ENCODE measurements at regions not wholly inside any gene's neighbourhood (a gene's known extent, or its start where the extent isn't known, plus 50 kb on each side); places are given as distances from the start of the nearest gene placed in this dataset.

DNA sequence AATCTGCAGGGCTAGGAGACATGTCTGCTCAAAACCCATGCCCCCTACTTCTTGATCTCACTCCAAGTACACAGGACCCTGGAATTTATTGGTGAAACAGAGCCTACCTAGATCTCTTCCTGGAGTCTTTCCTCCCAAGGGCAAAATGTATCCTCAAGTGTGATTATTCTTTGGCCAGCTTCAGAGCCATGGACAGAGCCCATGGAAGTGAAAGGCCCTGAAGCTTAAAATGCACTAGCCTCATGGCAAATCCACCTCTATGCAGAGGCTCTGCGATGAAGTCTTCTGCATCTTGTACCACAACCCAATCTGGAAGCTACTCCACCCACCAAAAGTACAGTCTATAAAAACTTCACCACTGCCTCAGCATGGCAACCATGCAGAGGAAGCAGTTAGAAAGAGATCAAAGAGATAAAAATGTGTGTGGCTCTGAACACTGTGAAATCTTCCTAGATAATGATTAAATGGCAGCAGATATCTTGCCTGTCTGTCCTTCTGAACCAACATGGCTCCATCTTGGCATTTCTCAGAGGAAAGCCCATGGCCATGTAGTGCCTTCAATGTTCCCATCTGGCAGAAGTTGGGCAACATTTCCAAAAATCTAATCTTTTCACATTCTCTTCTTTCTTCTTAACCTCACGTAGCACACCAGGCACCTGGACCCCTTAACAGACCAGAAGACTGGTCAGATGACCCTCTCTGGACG, 142.9 kb upstream of the KLF7 start:
- Histone ChIP-seq H3K4me3 (no peak overlapping the region), H3K4me1 (peaks cover 0 to 36% (median 3%) of the 10 kb centered on the region in 10 experiments; a peak in 9 of 20 replicates), H3K9ac (no peak overlapping the region), H3K27me3 (no peaks in the 10 kb centered on the region), H3K4me2 (no peak overlapping the region), H3K27ac (no peak overlapping the region), H3K36me3 (no peaks in the 10 kb centered on the region), H4K20me1 (no peaks in the 10 kb centered on the region), H3K9me3 (replicated peaks in 1 of 11) (no peaks in the 10 kb centered on the region)
- no peak for TF ChIP-seq Cebpa-rat (IDR thresholded peaks at IDR 0.05)

- H3K4me2 ChIP-seq, result peak overlapping the region in 5 of 11 experiments; percentile 19 to 84 (median 52); a peak in 8 of 22 replicates
- peak in 5 of 11 experiments; percentile 52 to 81 (median 65); a peak in 8 of 22 replicates for TF ChIP-seq Cebpa-rat (IDR thresholded peaks at IDR 0.05)
Observed at GRCh38 chr2:207311316-207312005, 145.7 kb upstream of the KLF7 start.

DNA sequence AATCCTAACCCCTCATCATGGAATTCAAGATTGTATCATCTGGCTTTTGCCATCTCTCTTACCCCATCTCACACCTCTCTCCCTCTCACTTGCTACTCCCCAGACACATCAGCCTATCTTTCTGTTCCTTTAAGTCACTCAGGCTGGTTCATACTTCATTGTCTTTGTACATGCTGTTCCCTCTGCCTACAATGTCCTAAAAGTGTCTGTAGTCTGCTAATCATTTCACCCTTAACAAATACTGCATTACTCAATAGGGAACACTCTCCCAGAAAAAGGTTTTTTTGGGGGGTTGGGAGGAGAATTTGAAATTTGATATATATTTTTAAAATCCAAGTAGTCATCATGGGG, 146.2 kb upstream of the KLF7 start:
- Histone ChIP-seq H3K4me2 (peak overlapping the region in 4 of 11 experiments; percentile 39 to 84 (median 59); a peak in 8 of 22 replicates), H3K27ac (peak overlapping the region in 5 of 11 experiments; percentile 22 to 86 (median 75); a peak in 9 of 22 replicates), H3K9ac (peak overlapping the region in 3 of 11 experiments; percentile 20 to 49 (median 43); a peak in 5 of 22 replicates), H3K36me3 (no peaks in the 10 kb centered on the region), H3K9me3 (replicated peaks in 1 of 11) (no peaks in the 10 kb centered on the region), H3K4me3 (no peak overlapping the region), H3K27me3 (no peaks in the 10 kb centered on the region), H4K20me1 (no peaks in the 10 kb centered on the region), H3K4me1 (peaks cover 0 to 37% (median 3%) of the 10 kb centered on the region in 10 experiments; a peak in 9 of 20 replicates)
- no peak for TF ChIP-seq Cebpa-rat (IDR thresholded peaks at IDR 0.05)

More at GRCh38 chr2:207311316-207312005, 145.7 kb upstream of the KLF7 start:
- no peaks in the 10 kb centered on the region for H3K9me3 ChIP-seq (replicated peaks in 1 of 11)
- H3K36me3 ChIP-seq, result no peaks in the 10 kb centered on the region
- peak overlapping the region in 5 of 11 experiments; percentile 22 to 86 (median 75); a peak in 9 of 22 replicates for H3K27ac ChIP-seq
- peak overlapping the region in 3 of 11 experiments; percentile 40 to 49 (median 43); a peak in 5 of 22 replicates for H3K9ac ChIP-seq
- H3K4me3 ChIP-seq, result no peak overlapping the region
- no peaks in the 10 kb centered on the region for H3K27me3 ChIP-seq
- peaks cover 0 to 37% (median 3%) of the 10 kb centered on the region in 10 experiments; a peak in 9 of 20 replicates for H3K4me1 ChIP-seq
- H4K20me1 ChIP-seq, result no peaks in the 10 kb centered on the region

- Histone ChIP-seq H3K4me2 (no peak overlapping the region), H4K20me1 (no peaks in the 10 kb centered on the region), H3K4me1 (peaks cover 0 to 38% (median 3%) of the 10 kb centered on the region in 10 experiments; a peak in 9 of 20 replicates), H3K36me3 (no peaks in the 10 kb centered on the region), H3K4me3 (no peak overlapping the region), H3K27ac (no peak overlapping the region), H3K9ac (no peak overlapping the region), H3K9me3 (replicated peaks in 1 of 11) (no peaks in the 10 kb centered on the region), H3K27me3 (no peaks in the 10 kb centered on the region)
- no peak for TF ChIP-seq Cebpa-rat (IDR thresholded peaks at IDR 0.05)
Observed at GRCh38 chr2:207313947-207314346, 148.2 kb upstream of the KLF7 start.

DNA sequence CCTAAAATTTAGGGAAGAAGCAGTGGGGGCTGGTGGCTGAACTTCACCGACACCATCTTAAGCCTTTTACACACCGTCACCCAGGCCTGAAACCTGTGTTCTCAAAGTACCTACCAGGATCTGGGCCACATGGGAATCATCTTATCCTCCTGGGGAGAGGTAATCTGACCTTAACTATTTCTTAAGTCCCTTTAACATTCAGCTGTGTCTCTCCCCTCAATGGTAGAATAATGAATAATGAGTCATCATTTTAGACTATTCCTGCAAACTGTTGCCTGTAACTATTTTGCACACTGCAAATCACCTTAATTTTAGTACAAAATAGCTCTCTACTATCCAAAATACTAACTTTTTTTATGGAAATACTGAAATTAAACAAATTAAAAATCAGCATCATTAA, 149.4 kb upstream of the KLF7 start:
- no peak overlapping the region for H3K27ac ChIP-seq
- no peak overlapping the region for H3K4me2 ChIP-seq
- H3K4me3 ChIP-seq, result no peak overlapping the region
- H3K27me3 ChIP-seq, result no peaks in the 10 kb centered on the region
- peaks cover 0 to 49% (median 3%) of the 10 kb centered on the region in 10 experiments; a peak in 9 of 20 replicates for H3K4me1 ChIP-seq
- H3K36me3 ChIP-seq, result no peaks in the 10 kb centered on the region
- no peak overlapping the region for H3K9ac ChIP-seq
- no peaks in the 10 kb centered on the region for H4K20me1 ChIP-seq
- TF ChIP-seq Cebpa-rat (IDR thresholded peaks at IDR 0.05), result no peak
- H3K9me3 ChIP-seq (replicated peaks in 1 of 11), result no peaks in the 10 kb centered on the region

- no peak for TF ChIP-seq Cebpa-rat (IDR thresholded peaks at IDR 0.05)
- no peaks in the 10 kb centered on the region for H3K36me3 ChIP-seq
- no peak overlapping the region for H3K9ac ChIP-seq
- peaks cover 0 to 47% (median 2%) of the 10 kb centered on the region in 10 experiments; a peak in 9 of 20 replicates for H3K4me1 ChIP-seq
- H3K4me2 ChIP-seq, result no peak overlapping the region
- H3K9me3 ChIP-seq (replicated peaks in 1 of 11), result no peaks in the 10 kb centered on the region
- no peak overlapping the region for H3K27ac ChIP-seq
- no peak overlapping the region for H3K4me3 ChIP-seq
- no peaks in the 10 kb centered on the region for H3K27me3 ChIP-seq
- no peaks in the 10 kb centered on the region for H4K20me1 ChIP-seq
Observed at GRCh38 chr2:207316484-207316883, 150.7 kb upstream of the KLF7 start.

- no peaks in the 10 kb centered on the region for H4K20me1 ChIP-seq
- H3K27ac ChIP-seq, result no peak overlapping the region
- H3K4me2 ChIP-seq, result no peak overlapping the region
Observed at GRCh38 chr2:207316906-207317305, 151.2 kb upstream of the KLF7 start.

GRCh38 chr2:207317378-207317984, 151.7 kb upstream of the KLF7 start:
- Histone ChIP-seq H3K9me3 (replicated peaks in 1 of 11) (no peaks in the 10 kb centered on the region), H3K9ac (no peak overlapping the region), H3K27me3 (no peaks in the 10 kb centered on the region), H3K4me1 (peaks cover 0 to 44% (median 0%) of the 10 kb centered on the region in 10 experiments; a peak in 6 of 20 replicates), H3K4me2 (no peak overlapping the region), H3K4me3 (no peak overlapping the region), H3K27ac (no peak overlapping the region), H3K36me3 (no peaks in the 10 kb centered on the region), H4K20me1 (no peaks in the 10 kb centered on the region)
- TF ChIP-seq Cebpa-rat (IDR thresholded peaks at IDR 0.05), result no peak

More at GRCh38 chr2:207316906-207317305, 151.2 kb upstream of the KLF7 start:
- Histone ChIP-seq H3K4me3 (no peak overlapping the region), H3K27me3 (no peaks in the 10 kb centered on the region), H3K4me1 (peaks cover 0 to 47% (median under 1%) of the 10 kb centered on the region in 10 experiments; a peak in 7 of 20 replicates), H3K36me3 (no peaks in the 10 kb centered on the region), H3K9ac (no peak overlapping the region), H3K9me3 (replicated peaks in 1 of 11) (no peaks in the 10 kb centered on the region)
- no peak for TF ChIP-seq Cebpa-rat (IDR thresholded peaks at IDR 0.05)

DNA sequence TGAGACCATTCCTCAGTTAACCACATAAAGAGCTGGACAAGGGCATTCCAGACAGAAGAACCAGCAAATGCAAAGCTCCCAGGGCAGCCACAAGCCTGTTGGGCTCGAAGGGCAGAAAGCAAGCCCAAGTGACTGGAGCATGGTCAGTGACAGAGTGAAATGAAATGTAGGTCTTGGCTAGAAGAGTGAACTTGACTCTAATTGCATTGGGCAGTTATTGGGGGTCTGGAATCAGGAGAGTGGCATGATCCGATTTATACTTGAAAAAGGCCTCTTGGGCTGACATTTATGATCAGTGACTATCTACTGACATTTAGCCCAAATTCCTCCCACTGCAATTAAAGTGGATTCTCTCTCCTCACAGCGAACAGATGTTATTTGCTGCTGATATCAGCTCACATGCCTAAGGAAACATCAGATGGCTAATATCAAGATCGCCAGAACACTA, 152.5 kb upstream of the KLF7 start:
- Histone ChIP-seq H3K4me3 (no peak overlapping the region), H4K20me1 (no peaks in the 10 kb centered on the region), H3K27ac (no peak overlapping the region), H3K4me1 (peaks cover 0 to 37% (median 0%) of the 10 kb centered on the region in 10 experiments; a peak in 6 of 20 replicates), H3K27me3 (no peaks in the 10 kb centered on the region), H3K9ac (no peak overlapping the region), H3K9me3 (replicated peaks in 1 of 11) (no peaks in the 10 kb centered on the region), H3K4me2 (no peak overlapping the region), H3K36me3 (no peaks in the 10 kb centered on the region)
- TF ChIP-seq Cebpa-rat (IDR thresholded peaks at IDR 0.05), result no peak
